HL-60 (cell line): ENCODE measurements at regions not wholly inside any gene's neighbourhood (a gene's known extent, or its start where the extent isn't known, plus 50 kb on each side); places are given as distances from the start of the nearest gene placed in this dataset.

Experiments used
- DNase-seq, 2 experiments: peaks; one replicate each; pipeline ENCODE4 v3.0.0-alpha.2; 2010 to 2020; ENCODE audit warnings: low read depth in 1 of 2, low spot score in 1 of 2
- H3K27ac ChIP-seq: fragments of 250-450 bp; sonication (Bioruptor Pico); replicated peaks from 2 replicates; pipeline ENCODE4 v1.5.1; 2020; ENCODE audit warnings: mild to moderate bottlenecking, moderate library complexity
- H3K27me3 ChIP-seq: fragments of 250-450 bp; sonication (Bioruptor Pico); 2 replicates; pipeline ENCODE4 v1.5.1; 2021; ENCODE audit warnings: mild to moderate bottlenecking, moderate library complexity; ENCODE audit not compliant: insufficient read depth, poor library complexity, severe bottlenecking
- H3K4me3 ChIP-seq: replicated peaks from 2 replicates; pipeline ENCODE4 v1.5.1; 2011; ENCODE audit warnings: mild to moderate bottlenecking, control low read depth, low read length; ENCODE audit not compliant: insufficient read depth
- CTCF ChIP-seq: IDR thresholded peaks from one replicate; pipeline ENCODE4 v1.5.1; 2011; ENCODE audit warnings: low read length, control low read depth, inconsistent platforms; ENCODE audit not compliant: insufficient read depth
- GABPA ChIP-seq: IDR thresholded peaks from 2 replicates; pipeline ENCODE4 v1.6.1; 2012; ENCODE audit warnings: low read depth
- POLR2AphosphoS5 ChIP-seq: IDR thresholded peaks from 2 replicates; pipeline ENCODE4 v1.6.1; 2012; ENCODE audit warnings: low read depth
- REST ChIP-seq: IDR thresholded peaks from 2 replicates; pipeline ENCODE4 v1.6.1; 2012; ENCODE audit warnings: low read depth; ENCODE audit not compliant: insufficient replicate concordance
- SPI1 ChIP-seq: IDR thresholded peaks from 2 replicates; pipeline ENCODE4 v1.6.1; 2012; ENCODE audit warnings: low read depth, mild to moderate bottlenecking, borderline replicate concordance

DNA sequence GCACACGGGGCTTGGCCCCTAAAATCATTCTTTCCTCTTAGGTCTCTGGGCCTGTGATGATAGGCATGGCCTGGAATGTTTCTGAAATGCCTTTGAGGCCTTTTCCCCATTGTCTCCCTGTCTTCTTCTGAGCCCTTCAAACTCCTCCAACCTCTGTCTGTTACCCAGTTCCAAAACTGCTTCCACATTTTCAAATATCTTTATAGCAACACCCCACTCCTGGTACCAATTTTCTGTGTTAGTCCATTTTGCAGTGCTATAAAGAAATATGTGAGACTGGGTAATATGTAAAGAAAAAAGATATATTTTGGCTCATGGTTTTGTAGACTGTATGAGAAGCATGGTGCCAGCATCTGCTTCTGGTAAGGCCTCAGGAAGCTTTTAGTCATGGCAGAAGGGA, 158.8 kb downstream of the TM2D1 start:
- TF ChIP-seq POLR2AphosphoS5 (no peak), GABPA (no peak), REST (no peak), SPI1 (no peak), CTCF (no peak)

DNA sequence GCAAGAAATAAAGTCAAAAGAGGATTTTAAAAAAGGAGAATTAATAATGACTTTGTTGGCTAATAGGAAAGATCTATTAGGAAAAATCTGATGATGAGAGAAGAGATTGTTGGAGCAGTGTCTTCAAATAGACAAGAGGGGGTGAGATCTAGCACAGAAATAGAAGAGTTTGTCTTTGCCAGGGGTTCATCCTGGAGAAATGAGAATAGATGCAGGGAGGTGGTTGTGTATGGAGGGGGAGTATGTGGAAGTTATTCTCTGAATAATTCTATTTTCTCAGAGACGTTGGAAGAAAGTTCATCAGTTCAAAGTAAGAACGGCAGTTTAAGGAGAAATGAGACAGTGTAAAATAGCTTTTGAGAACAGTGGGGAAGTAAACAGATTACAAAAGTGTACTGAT, 161.3 kb downstream of the TM2D1 start:
- TF ChIP-seq SPI1 = no peak
- TF ChIP-seq POLR2AphosphoS5 = no peak
- TF ChIP-seq CTCF = no peak
- Histone ChIP-seq H3K27me3 (no peaks in the 10 kb centered on the region), H3K27ac (no peak overlapping the region), H3K4me3 (no peak overlapping the region)
- no peak for DNase-seq

More for the DNA sequence above, 158.8 kb downstream of the TM2D1 start:
- no peak for DNase-seq
- Histone ChIP-seq H3K27ac (no peak overlapping the region), H3K27me3 (no peaks in the 10 kb centered on the region), H3K4me3 (no peak overlapping the region)

GRCh38 chr1:61561666-61562065, 163.3 kb downstream of the TM2D1 start:
- no peak for TF ChIP-seq REST
- TF ChIP-seq SPI1 = no peak
- TF ChIP-seq CTCF = no peak
- TF ChIP-seq GABPA = no peak
- no peak for TF ChIP-seq POLR2AphosphoS5
- no peaks in the 10 kb centered on the region for H3K27me3 ChIP-seq
- no peak overlapping the region for H3K27ac ChIP-seq
- no peak for DNase-seq
- H3K4me3 ChIP-seq = no peak overlapping the region

DNA sequence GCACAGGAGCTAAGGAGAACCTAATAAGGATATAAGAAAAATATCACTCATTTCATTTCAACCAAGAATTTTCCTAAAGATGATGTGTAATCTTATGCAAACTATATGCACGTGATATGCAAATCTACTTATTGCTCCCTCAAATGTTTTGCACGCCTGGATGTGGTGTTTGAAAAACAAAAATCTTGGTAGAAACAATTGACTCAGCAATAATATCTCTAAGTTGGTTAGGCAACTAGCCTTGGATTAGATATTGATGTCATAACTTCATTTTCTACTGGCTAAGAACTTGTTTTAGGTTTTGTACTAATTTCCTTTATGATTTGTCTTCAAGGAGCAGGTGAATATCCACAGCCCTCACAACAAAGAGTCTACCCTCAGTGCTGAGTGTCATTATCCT, 164.6 kb downstream of the TM2D1 start:
- TF ChIP-seq REST (no peak), POLR2AphosphoS5 (no peak), CTCF (no peak), GABPA (no peak), SPI1 (no peak)
- Histone ChIP-seq H3K4me3 (no peak overlapping the region), H3K27ac (no peak overlapping the region), H3K27me3 (no peaks in the 10 kb centered on the region)
- no peak for DNase-seq
